Kidney (tissue), 13 donors: ENCODE measurements at regions not wholly inside any gene's neighbourhood (a gene's known extent, or its start where the extent isn't known, plus 50 kb on each side); places are given as distances from the start of the nearest gene placed in this dataset.

Experiments used
- DNase-seq, 5 donors: peaks; one replicate each; pipeline ENCODE4 v3.0.0-alpha.2; 2013 to 2020
- FAIRE-seq: peaks from 2 replicates; lab custom pipeline; 2012; peaks lifted over from hg19 to GRCh38; lab: Jason Lieb, UNC
- H3K27ac ChIP-seq, 2 donors: one replicate each; pipeline ENCODE4 v1.7.0; 2013; ENCODE audit warnings: low read depth in 2 of 2, low read length in 2 of 2, inconsistent platforms in 1 of 2
- H3K27me3 ChIP-seq: one replicate; pipeline ENCODE4 v1.7.1; 2013; ENCODE audit warnings: low read length, inconsistent platforms; ENCODE audit not compliant: control insufficient read depth, insufficient read depth
- H3K36me3 ChIP-seq, 3 donors: one replicate each; pipeline versions ENCODE4 v1.7.0 to v1.7.1; 2013; ENCODE audit warnings: low read length in 3 of 3, control low read depth in 1 of 3, inconsistent platforms in 1 of 3; ENCODE audit not compliant: insufficient read depth in 3 of 3, control insufficient read depth in 2 of 3
- H3K4me1 ChIP-seq, 3 donors: one replicate each; pipeline versions ENCODE4 v1.7.0 to v1.7.1; 2013; ENCODE audit warnings: low read length in 3 of 3, inconsistent platforms in 1 of 3, low read depth in 1 of 3; ENCODE audit not compliant: control insufficient read depth in 2 of 3, insufficient read depth in 2 of 3
- H3K4me3 ChIP-seq, 3 donors: one replicate each; pipeline versions ENCODE4 v1.7.0 to v1.8.1; 2013; ENCODE audit warnings: low read length in 3 of 3, control low read depth in 1 of 3, inconsistent platforms in 1 of 3
- H3K9ac ChIP-seq, 3 donors: one replicate each; pipeline versions ENCODE4 v1.7.0 to v1.7.1; 2013; ENCODE audit warnings: low read length in 3 of 3, control low read depth in 1 of 3, inconsistent platforms in 1 of 3
- H3K9me3 ChIP-seq, 3 donors: one replicate each; pipeline versions ENCODE4 v1.7.0 to v1.7.1; 2013; ENCODE audit warnings: low read length in 3 of 3, control low read depth in 1 of 3, inconsistent platforms in 1 of 3; ENCODE audit not compliant: control insufficient read depth in 2 of 3, insufficient read depth in 1 of 3
- intact Hi-C: fragments of 100-400 bp; cut with DNase I; formaldehyde crosslinking; loops from one replicate; pipeline ENCODE4 v1.11.1; 2022
- TF ChIP-seq, protein P1 (sequence below): IDR thresholded peaks from 3 replicates; pipeline ENCODE4 v1.5.1; 2012; ENCODE audit warnings: mild to moderate bottlenecking, moderate library complexity, borderline replicate concordance; ENCODE audit not compliant: insufficient read depth; ENCODE audit errors: extremely low read depth
- donor health status: control.
- donor health status: control.
- donor health status: control.
- donor health status: control.
- donor health status: control.
- donor health status: DM: yes; HTN: yes; CAD: no.
- donor health status: Normal renal cell carcinoma (clear cell type).

GRCh38 chr2:204078003-204078698 is 141.6 kb downstream of the ICOS start:
- no peak overlapping the region for H3K9ac ChIP-seq
- H3K27ac ChIP-seq: no peak overlapping the region
- H3K27me3 ChIP-seq: no peaks in the 10 kb centered on the region
- no peaks in the 10 kb centered on the region for H3K4me1 ChIP-seq
- intact Hi-C loops: no loop called here
- no peak for FAIRE-seq
- TF ChIP-seq, protein P1, sequence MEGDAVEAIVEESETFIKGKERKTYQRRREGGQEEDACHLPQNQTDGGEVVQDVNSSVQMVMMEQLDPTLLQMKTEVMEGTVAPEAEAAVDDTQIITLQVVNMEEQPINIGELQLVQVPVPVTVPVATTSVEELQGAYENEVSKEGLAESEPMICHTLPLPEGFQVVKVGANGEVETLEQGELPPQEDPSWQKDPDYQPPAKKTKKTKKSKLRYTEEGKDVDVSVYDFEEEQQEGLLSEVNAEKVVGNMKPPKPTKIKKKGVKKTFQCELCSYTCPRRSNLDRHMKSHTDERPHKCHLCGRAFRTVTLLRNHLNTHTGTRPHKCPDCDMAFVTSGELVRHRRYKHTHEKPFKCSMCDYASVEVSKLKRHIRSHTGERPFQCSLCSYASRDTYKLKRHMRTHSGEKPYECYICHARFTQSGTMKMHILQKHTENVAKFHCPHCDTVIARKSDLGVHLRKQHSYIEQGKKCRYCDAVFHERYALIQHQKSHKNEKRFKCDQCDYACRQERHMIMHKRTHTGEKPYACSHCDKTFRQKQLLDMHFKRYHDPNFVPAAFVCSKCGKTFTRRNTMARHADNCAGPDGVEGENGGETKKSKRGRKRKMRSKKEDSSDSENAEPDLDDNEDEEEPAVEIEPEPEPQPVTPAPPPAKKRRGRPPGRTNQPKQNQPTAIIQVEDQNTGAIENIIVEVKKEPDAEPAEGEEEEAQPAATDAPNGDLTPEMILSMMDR: no peak
- no peaks in the 10 kb centered on the region for H3K36me3 ChIP-seq
- H3K9me3 ChIP-seq: no peaks in the 10 kb centered on the region
- peak in 1 of 5 donors; percentile 3 for DNase-seq
- no peak overlapping the region for H3K4me3 ChIP-seq

GRCh38 chr2:204081487-204082425 is 145.2 kb downstream of the ICOS start:
- DNase-seq: peak in 2 of 5 donors; percentile 18 to 54
- H3K36me3 ChIP-seq: no peaks in the 10 kb centered on the region
- TF ChIP-seq, protein P1: no peak
- no peak for FAIRE-seq
- H3K4me3 ChIP-seq: no peak overlapping the region
- no peak overlapping the region for H3K9ac ChIP-seq
- no peaks in the 10 kb centered on the region for H3K4me1 ChIP-seq
- no peak overlapping the region for H3K27ac ChIP-seq
- intact Hi-C loops: no loop called here
- H3K27me3 ChIP-seq: no peaks in the 10 kb centered on the region
- no peaks in the 10 kb centered on the region for H3K9me3 ChIP-seq

- H3K27ac ChIP-seq: no peak overlapping the region
- FAIRE-seq (no peak), DNase-seq (no peak)
- TF ChIP-seq, protein P1: no peak
- peaks cover 0 to 6% (median 0%) of the 10 kb centered on the region in 3 donors for H3K9me3 ChIP-seq
- intact Hi-C loops: no loop called here
- no peaks in the 10 kb centered on the region for H3K4me1 ChIP-seq
- no peak overlapping the region for H3K4me3 ChIP-seq
- no peaks in the 10 kb centered on the region for H3K27me3 ChIP-seq
- no peak overlapping the region for H3K9ac ChIP-seq
- no peaks in the 10 kb centered on the region for H3K36me3 ChIP-seq
Observed at GRCh38 chr2:204086167-204086566, 149.6 kb downstream of the ICOS start.
